Heart left ventricle (tissue), 13 donors: ENCODE measurements at regions not wholly inside any gene's neighbourhood (a gene's known extent, or its start where the extent isn't known, plus 50 kb on each side); places are given as distances from the start of the nearest gene placed in this dataset.

Experiments used
- POLR2A ChIP-seq, 2 donors: fragments of 450-650 bp; IDR thresholded peaks; one replicate each; pipeline ENCODE4 v1.6.1; 2017; ENCODE audit warnings: antibody characterized with exemption in 2 of 2, mild to moderate bottlenecking in 2 of 2, moderate library complexity in 2 of 2
- TF ChIP-seq, protein P1 (sequence below), 12 donors: fragments of 200-600 bp; sonication (generic) in 4 of 12; IDR thresholded peaks; one replicate each; pipeline versions ENCODE4 v1.5.0 to v1.8.0; 2018 to 2022; ENCODE audit warnings: antibody characterized with exemption in 12 of 12, mild to moderate bottlenecking in 5 of 12
- donor health status: ischemic (EF 13 %, LVEDD 7.1; RV severe dilation, severe dysfunction).
- donor health status: DM: no; HTN: yes; CAD: no.
- donor health status: DM: no; HTN: no; CAD: no.
- donor health status: ischemic (EF 25% LVEDD 6.9; RV normal size, moderate dysfunction).
- donor health status: ischemic (EF 25% LVEDD 5.7; RV mildly dilated, moderate dysfunction).
- donor health status: ischemic (EF 35%, LVEDD 5.7; RV mildly dilated, moderate dysfunction).
- donor health status: nonischemic (EF 11% LVEDD 7.7; RV severe dilation, severe dysfunction).
- donor health status: DM: yes; HTN: yes; CAD: no.
- donor health status: PGD.
- donor health status: ischemic (EF 29% LVEDD 5.4; RV normal size, mild dysfunction).
- donor health status: nonischemic (EF 23%, LVEDD 6.1; RV moderate dilation, normal function).

DNA sequence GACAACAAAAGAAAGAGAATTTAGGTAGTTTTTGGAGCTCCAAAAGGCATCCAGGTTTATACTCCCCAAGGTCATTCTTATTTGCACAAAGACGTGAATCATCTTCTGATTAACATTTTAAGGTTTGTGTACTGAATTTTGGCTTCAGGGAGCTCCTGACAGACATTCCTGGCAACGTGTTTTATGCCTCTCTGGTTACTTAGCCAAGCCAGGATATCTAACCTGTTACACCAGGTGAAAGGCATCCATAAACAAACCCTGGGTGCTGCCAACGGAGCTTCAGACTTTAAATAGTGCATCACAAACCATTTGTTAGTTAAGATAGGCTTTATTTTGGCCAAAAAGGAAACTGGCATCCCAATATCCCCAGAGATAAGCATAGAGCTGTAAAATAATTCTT, 997.3 kb downstream of the ARAP2 start:
- TF ChIP-seq, protein P1, sequence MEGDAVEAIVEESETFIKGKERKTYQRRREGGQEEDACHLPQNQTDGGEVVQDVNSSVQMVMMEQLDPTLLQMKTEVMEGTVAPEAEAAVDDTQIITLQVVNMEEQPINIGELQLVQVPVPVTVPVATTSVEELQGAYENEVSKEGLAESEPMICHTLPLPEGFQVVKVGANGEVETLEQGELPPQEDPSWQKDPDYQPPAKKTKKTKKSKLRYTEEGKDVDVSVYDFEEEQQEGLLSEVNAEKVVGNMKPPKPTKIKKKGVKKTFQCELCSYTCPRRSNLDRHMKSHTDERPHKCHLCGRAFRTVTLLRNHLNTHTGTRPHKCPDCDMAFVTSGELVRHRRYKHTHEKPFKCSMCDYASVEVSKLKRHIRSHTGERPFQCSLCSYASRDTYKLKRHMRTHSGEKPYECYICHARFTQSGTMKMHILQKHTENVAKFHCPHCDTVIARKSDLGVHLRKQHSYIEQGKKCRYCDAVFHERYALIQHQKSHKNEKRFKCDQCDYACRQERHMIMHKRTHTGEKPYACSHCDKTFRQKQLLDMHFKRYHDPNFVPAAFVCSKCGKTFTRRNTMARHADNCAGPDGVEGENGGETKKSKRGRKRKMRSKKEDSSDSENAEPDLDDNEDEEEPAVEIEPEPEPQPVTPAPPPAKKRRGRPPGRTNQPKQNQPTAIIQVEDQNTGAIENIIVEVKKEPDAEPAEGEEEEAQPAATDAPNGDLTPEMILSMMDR (IDR thresholded peaks at IDR 0.05): no peak
- TF ChIP-seq POLR2A (IDR thresholded peaks at IDR 0.05): no peak
